ENCODE measurements at regions not wholly inside any gene's neighbourhood (a gene's known extent, or its start where the extent isn't known, plus 50 kb on each side); places are given as distances from the start of the nearest gene placed in this dataset.

- no peak overlapping the region for H3K18ac ChIP-seq (ENCODE audit: extremely low read depth, low read length)
- no peaks in the 10 kb centered on the region for H3K79me1 ChIP-seq (ENCODE audit: low read depth, low read length)
- no peaks in the 10 kb centered on the region for H3K4me1 ChIP-seq (replicated peaks in 1 of 4; ENCODE audit: control insufficient read depth in 3 of 4, insufficient read depth in 4 of 4, low read length in 3 of 4)
- DNase-seq (ENCODE audit: low read depth in 1 of 2, low spot score in 2 of 2) (no peak), FAIRE-seq (no peak)
- H2BK15ac ChIP-seq (ENCODE audit: low read length): no peak overlapping the region
- H4K91ac ChIP-seq (replicated peaks; ENCODE audit: insufficient read length, low read length): no peak overlapping the region
- no peak overlapping the region for H3K4ac ChIP-seq (replicated peaks; ENCODE audit: insufficient read length, low read depth, low read length)
- H3K9me3 ChIP-seq (ENCODE audit: insufficient read depth in 2 of 2, low read depth in 1 of 2, low read length in 1 of 2): no peaks in the 10 kb centered on the region
- no peak overlapping the region for H3K23ac ChIP-seq (ENCODE audit: insufficient read length)
- no peak overlapping the region for H3K4me3 ChIP-seq (ENCODE audit: extremely low read depth in 1 of 4, insufficient read depth in 2 of 4, low read depth in 3 of 4, low read length in 4 of 4)
- H4K8ac ChIP-seq (ENCODE audit: extremely low read depth, insufficient read depth, low read length): no peak overlapping the region
- POLR2A ChIA-PET (ENCODE audit: partially characterized antibody): no interaction called here
- H2BK120ac ChIP-seq (replicated peaks; ENCODE audit: low read depth, low read length): no peak overlapping the region
- CTCF ChIA-PET (ENCODE audit: partially characterized antibody): no interaction called here
- no peak overlapping the region for H2AFZ ChIP-seq (ENCODE audit: low read length)
- H3K14ac ChIP-seq (ENCODE audit: insufficient read length): no peak overlapping the region
- H2AK5ac ChIP-seq (ENCODE audit: low read depth, low read length): no peak overlapping the region
- H4K20me1 ChIP-seq (replicated peaks in 1 of 2; ENCODE audit: control insufficient read depth in 1 of 2, insufficient read depth in 2 of 2, low read length in 2 of 2): no peaks in the 10 kb centered on the region
- no peaks in the 10 kb centered on the region for H3K79me2 ChIP-seq (ENCODE audit: control insufficient read depth in 1 of 2, insufficient read depth in 2 of 2, low read length in 2 of 2)
- no peak overlapping the region for H3K56ac ChIP-seq (replicated peaks; ENCODE audit: insufficient read length, low read depth, low read length)
- WGBS, 2 experiments (ENCODE audit: extremely low coverage in 1 of 2, insufficient coverage in 1 of 2, insufficient read length in 1 of 2, insufficient replicate concordance in 2 of 2, low coverage in 1 of 2, low lambda C conversion rate in 2 of 2, missing lambda C conversion rate in 1 of 2): 96% methylated on average over 2 of the region's 2 CpGs; no CpG with 5 or more reads in 1 of the 2 experiments
- H3K4me2 ChIP-seq (ENCODE audit: insufficient read depth in 1 of 2, low read depth in 2 of 2, low read length in 2 of 2): no peak overlapping the region
- no peak overlapping the region for H3K9ac ChIP-seq (replicated peaks in 1 of 4; ENCODE audit: extremely low read depth in 1 of 4, low read depth in 3 of 4, low read length in 3 of 4)
- no peak overlapping the region for H2BK20ac ChIP-seq (ENCODE audit: low read length)
- no peak overlapping the region for H2BK5ac ChIP-seq (ENCODE audit: low read depth, low read length)
- H4K5ac ChIP-seq (ENCODE audit: insufficient read length, low read depth, low read length): no peak overlapping the region
- H3K27ac ChIP-seq (ENCODE audit: low read depth, low read length): no peak overlapping the region
- H3K23me2 ChIP-seq (ENCODE audit: low read depth, low read length): no peaks in the 10 kb centered on the region
- H2BK12ac ChIP-seq (ENCODE audit: low read depth, low read length): no peak overlapping the region
- no peaks in the 10 kb centered on the region for H3K36me3 ChIP-seq (ENCODE audit: control insufficient read depth in 2 of 4, insufficient read depth in 4 of 4, low read length in 3 of 4)
- no peaks in the 10 kb centered on the region for H3K27me3 ChIP-seq (replicated peaks in 1 of 4; ENCODE audit: control insufficient read depth in 3 of 4, extremely low read depth in 1 of 4, insufficient read depth in 3 of 4, low read length in 3 of 4)
- TF ChIP-seq RAD21 (IDR thresholded peaks at IDR 0.05 in 1 of 2, conservative IDR thresholded peaks at IDR 0.05 in 1 of 2; ENCODE audit: low read depth in 2 of 2, low read length in 2 of 2) (no peak), ATF3 (IDR thresholded peaks at IDR 0.05; ENCODE audit: insufficient read depth, low read depth, low read length) (no peak), NANOG (IDR thresholded peaks at IDR 0.05; ENCODE audit: insufficient read depth, low read depth, low read length, poor library complexity, severe bottlenecking) (no peak), FOSL1 (IDR thresholded peaks at IDR 0.05; ENCODE audit: insufficient read depth, low read depth, low read length) (no peak), TAF7 (optimal IDR thresholded peaks at IDR 0.05; ENCODE audit: borderline replicate concordance, low read depth, low read length) (no peak), GTF2F1 (IDR thresholded peaks at IDR 0.05; ENCODE audit: borderline replicate concordance, low read depth, low read length) (no peak), PHF8 (conservative IDR thresholded peaks at IDR 0.05; ENCODE audit: low read depth, low read length) (no peak), USF2 (IDR thresholded peaks at IDR 0.05; ENCODE audit: low read length) (no peak)
These were observed 407.7 kb downstream of the EPM2A start for GRCh38 chr6:145327586-145327985.

Data from H1 (cell line).